GM23248 (cell line): ENCODE measurements at regions not wholly inside any gene's neighbourhood (a gene's known extent, or its start where the extent isn't known, plus 50 kb on each side); places are given as distances from the start of the nearest gene placed in this dataset.

Source experiments
- EZH2 ChIP-seq: fragments of 200-600 bp; sonication (generic); IDR thresholded peaks from 2 replicates; pipeline ENCODE4 v1.6.1; 2018; ENCODE audit warnings: antibody characterized with exemption, mild to moderate bottlenecking; ENCODE audit not compliant: insufficient read depth, poor library complexity, severe bottlenecking
- EZH2phosphoT487 ChIP-seq: fragments of 200-600 bp; sonication (generic); IDR thresholded peaks from 2 replicates; pipeline ENCODE4 v1.6.1; 2018; ENCODE audit warnings: antibody characterized with exemption, moderate library complexity, mild to moderate bottlenecking, low read depth; ENCODE audit not compliant: insufficient read depth

- TF ChIP-seq EZH2 (no peak), EZH2phosphoT487 (no peak)
These were observed 790.9 kb downstream of the UQCRFS1 start for GRCh38 chr19:28422046-28422445.
